GM06990 (cell line): ENCODE measurements at regions not wholly inside any gene's neighbourhood (a gene's known extent, or its start where the extent isn't known, plus 50 kb on each side); places are given as distances from the start of the nearest gene placed in this dataset.

ENCODE experiments used
- DNase-seq: peaks from one replicate; pipeline ENCODE4 v3.0.0-alpha.2; 2011; ENCODE audit not compliant: insufficient read length; ENCODE audit errors: extremely low read depth
- H3K27me3 ChIP-seq: replicated peaks from 2 replicates; pipeline ENCODE4 v1.6.0; 2011; ENCODE audit warnings: low read length; ENCODE audit not compliant: control insufficient read depth, insufficient read depth
- H3K36me3 ChIP-seq: 2 replicates; pipeline ENCODE4 v1.5.1; 2011; ENCODE audit warnings: low read length; ENCODE audit not compliant: control insufficient read depth, insufficient read depth
- H3K4me3 ChIP-seq: replicated peaks from 2 replicates; pipeline ENCODE4 v1.5.1; 2011; ENCODE audit warnings: low read depth, mild to moderate bottlenecking, control low read depth, low read length
- CTCF ChIP-seq: IDR thresholded peaks from 2 replicates; pipeline ENCODE4 v1.5.1; 2011; ENCODE audit warnings: low read length, control low read depth, mild to moderate bottlenecking, inconsistent platforms; ENCODE audit not compliant: insufficient read depth, poor library complexity, severe bottlenecking

GRCh38 chr18:14921547-14921946 lies 173.6 kb downstream of the ANKRD30B start:
- DNase-seq, result no peak
- Histone ChIP-seq H3K27me3 (no peaks in the 10 kb centered on the region), H3K36me3 (no peaks in the 10 kb centered on the region), H3K4me3 (no peak overlapping the region)
- TF ChIP-seq CTCF, result no peak

GRCh38 chr18:14922031-14922430 lies 174.1 kb downstream of the ANKRD30B start:
- no peak overlapping the region for H3K4me3 ChIP-seq
- TF ChIP-seq CTCF, result no peak
- no peak for DNase-seq
- no peaks in the 10 kb centered on the region for H3K36me3 ChIP-seq
- H3K27me3 ChIP-seq, result no peaks in the 10 kb centered on the region

GRCh38 chr18:14922965-14923565 lies 175.1 kb downstream of the ANKRD30B start:
- no peaks in the 10 kb centered on the region for H3K27me3 ChIP-seq
- no peak for TF ChIP-seq CTCF
- H3K36me3 ChIP-seq, result no peaks in the 10 kb centered on the region
- DNase-seq, result no peak
- no peak overlapping the region for H3K4me3 ChIP-seq

- Histone ChIP-seq H3K4me3 (no peak overlapping the region), H3K27me3 (no peaks in the 10 kb centered on the region), H3K36me3 (no peaks in the 10 kb centered on the region)
- DNase-seq, result no peak
- TF ChIP-seq CTCF, result no peak
Measured at GRCh38 chr18:14924226-14924625, 176.3 kb downstream of the ANKRD30B start.

GRCh38 chr18:14925281-14925709 lies 177.3 kb downstream of the ANKRD30B start:
- H3K36me3 ChIP-seq, result no peaks in the 10 kb centered on the region
- DNase-seq, result no peak
- no peaks in the 10 kb centered on the region for H3K27me3 ChIP-seq
- no peak for TF ChIP-seq CTCF
- no peak overlapping the region for H3K4me3 ChIP-seq

GRCh38 chr18:14927701-14928100 lies 179.7 kb downstream of the ANKRD30B start:
- no peaks in the 10 kb centered on the region for H3K27me3 ChIP-seq
- DNase-seq, result no peak
- no peak for TF ChIP-seq CTCF
- H3K36me3 ChIP-seq, result no peaks in the 10 kb centered on the region
- no peak overlapping the region for H3K4me3 ChIP-seq
